ENCODE measurements at regions not wholly inside any gene's neighbourhood (a gene's known extent, or its start where the extent isn't known, plus 50 kb on each side); places are given as distances from the start of the nearest gene placed in this dataset.
"Not testable (repeated sequence)": the region's sequence is repeated elsewhere in the genome, so short reads cannot be mapped to it uniquely, and the experiment has no call there.

DNA sequence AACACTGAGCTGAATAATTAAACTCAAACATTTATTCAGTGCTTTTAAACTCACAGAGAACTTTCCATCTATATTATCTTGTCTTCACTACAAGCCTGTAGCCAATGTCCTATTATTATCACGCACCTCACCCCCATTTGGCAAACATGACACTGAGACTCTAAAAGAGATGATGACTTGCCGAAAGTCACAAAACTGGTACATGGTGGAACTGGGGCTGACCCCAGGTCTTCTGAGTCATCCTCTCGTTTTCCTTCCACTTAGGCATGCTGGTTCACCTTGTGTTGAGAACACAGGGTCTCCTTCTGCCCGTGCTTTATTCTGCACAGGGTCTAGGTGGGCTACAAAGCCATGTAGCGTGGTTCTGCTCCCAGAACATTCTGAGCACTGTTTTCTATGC is 230.0 kb upstream of the MGAT5 start:
- DNase-seq (ENCODE audit: low spot score): no peak
- H3K27ac ChIP-seq: no peak overlapping the region
- TF ChIP-seq, protein P1, sequence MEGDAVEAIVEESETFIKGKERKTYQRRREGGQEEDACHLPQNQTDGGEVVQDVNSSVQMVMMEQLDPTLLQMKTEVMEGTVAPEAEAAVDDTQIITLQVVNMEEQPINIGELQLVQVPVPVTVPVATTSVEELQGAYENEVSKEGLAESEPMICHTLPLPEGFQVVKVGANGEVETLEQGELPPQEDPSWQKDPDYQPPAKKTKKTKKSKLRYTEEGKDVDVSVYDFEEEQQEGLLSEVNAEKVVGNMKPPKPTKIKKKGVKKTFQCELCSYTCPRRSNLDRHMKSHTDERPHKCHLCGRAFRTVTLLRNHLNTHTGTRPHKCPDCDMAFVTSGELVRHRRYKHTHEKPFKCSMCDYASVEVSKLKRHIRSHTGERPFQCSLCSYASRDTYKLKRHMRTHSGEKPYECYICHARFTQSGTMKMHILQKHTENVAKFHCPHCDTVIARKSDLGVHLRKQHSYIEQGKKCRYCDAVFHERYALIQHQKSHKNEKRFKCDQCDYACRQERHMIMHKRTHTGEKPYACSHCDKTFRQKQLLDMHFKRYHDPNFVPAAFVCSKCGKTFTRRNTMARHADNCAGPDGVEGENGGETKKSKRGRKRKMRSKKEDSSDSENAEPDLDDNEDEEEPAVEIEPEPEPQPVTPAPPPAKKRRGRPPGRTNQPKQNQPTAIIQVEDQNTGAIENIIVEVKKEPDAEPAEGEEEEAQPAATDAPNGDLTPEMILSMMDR (IDR thresholded peaks at IDR 0.05): no peak
- H3K4me3 ChIP-seq: no peak overlapping the region

- DNase-seq (ENCODE audit: low spot score): no peak
- Histone ChIP-seq H3K4me3 (peak overlapping the region; percentile 61), H3K27ac (no peak overlapping the region)
- TF ChIP-seq, protein P1 (IDR thresholded peaks at IDR 0.05): no peak
Measured at GRCh38 chr2:134027980-134028379, 225.9 kb upstream of the MGAT5 start.

DNA sequence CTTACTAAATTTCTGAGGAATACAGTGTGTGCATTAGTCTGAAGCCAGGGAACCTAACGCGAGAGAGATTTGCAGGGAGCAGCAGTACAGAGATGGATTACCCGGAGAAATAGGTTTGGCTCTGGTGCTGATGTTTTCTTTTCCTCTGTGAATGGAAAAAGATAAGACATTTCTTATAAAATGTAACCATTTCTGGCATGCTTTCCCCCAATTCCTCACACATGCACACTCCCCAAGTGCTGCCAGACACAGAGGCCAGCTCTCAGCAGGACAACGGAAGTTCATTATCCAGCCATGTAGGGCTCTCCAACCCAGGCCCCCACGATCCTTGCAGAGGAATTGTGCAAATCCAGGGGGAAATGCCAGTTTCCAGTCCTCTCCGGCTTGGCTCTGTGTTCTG is 224.5 kb upstream of the MGAT5 start:
- Histone ChIP-seq H3K4me3 (no peak overlapping the region), H3K27ac (no peak overlapping the region)
- TF ChIP-seq, protein P1 (IDR thresholded peaks at IDR 0.05): no peak
- no peak for DNase-seq (ENCODE audit: low spot score)

DNA sequence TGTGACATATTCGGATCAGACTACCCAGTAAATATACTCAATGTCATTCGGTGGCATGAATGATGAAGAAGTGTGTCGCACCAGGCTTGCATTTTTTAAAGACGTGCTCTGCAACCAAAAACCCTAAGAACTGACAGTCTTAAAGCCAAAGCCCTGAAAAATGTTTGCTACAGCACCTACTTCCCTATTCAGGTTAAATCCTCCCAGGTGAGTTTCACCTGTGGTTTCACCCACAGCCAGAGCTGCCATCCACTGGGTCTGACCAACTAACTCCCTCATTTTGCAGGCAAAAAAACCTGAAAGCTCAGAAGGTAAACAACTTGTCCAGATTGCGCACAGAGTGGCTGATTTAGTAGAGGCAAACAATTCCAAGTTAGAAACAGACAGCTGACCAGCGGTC is 222.3 kb upstream of the MGAT5 start:
- TF ChIP-seq, protein P1 (IDR thresholded peaks at IDR 0.05): no peak
- Histone ChIP-seq H3K4me3 (no peak overlapping the region), H3K27ac (no peak overlapping the region)
- DNase-seq (ENCODE audit: low spot score): no peak

DNA sequence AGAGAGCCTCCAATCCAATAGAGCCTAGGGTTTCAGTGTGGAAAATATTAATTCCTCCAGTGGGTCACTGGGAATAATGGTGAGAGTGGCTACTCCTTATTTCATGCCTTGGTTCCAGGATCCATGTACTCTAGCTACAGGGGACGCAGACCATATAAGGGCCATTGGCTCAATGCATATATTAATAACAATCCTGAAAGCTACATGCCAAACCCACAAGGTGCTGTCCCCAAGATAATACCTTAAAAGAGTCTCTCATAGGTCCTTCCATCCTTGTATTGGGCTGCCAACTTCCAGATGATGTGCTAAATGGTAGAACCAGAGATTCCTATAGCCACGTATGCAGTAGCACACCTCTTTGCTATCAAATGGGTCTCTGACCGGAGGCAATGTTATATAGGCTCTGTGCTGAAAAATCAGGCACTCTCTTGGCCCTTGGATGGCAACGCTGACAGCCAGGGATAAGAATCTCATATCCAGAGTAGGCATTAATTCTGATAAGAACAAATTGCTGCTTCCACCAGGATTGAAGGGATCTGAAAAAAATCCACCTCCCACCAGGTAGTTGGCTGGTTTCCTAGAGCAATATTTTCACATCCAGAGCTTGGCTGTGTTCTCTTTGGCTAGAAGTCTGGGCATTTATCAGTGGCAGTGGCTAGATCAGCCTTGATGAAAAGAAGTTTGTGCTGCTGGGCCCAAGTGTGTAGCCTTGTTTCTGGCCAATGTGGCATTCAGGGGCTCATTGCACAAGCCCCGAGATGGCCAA is 218.1 kb upstream of the MGAT5 start:
- Histone ChIP-seq H3K4me3 (no peak overlapping the region), H3K27ac (no peak overlapping the region)
- DNase-seq (ENCODE audit: low spot score): no peak
- TF ChIP-seq, protein P1 (IDR thresholded peaks at IDR 0.05): no peak

DNA sequence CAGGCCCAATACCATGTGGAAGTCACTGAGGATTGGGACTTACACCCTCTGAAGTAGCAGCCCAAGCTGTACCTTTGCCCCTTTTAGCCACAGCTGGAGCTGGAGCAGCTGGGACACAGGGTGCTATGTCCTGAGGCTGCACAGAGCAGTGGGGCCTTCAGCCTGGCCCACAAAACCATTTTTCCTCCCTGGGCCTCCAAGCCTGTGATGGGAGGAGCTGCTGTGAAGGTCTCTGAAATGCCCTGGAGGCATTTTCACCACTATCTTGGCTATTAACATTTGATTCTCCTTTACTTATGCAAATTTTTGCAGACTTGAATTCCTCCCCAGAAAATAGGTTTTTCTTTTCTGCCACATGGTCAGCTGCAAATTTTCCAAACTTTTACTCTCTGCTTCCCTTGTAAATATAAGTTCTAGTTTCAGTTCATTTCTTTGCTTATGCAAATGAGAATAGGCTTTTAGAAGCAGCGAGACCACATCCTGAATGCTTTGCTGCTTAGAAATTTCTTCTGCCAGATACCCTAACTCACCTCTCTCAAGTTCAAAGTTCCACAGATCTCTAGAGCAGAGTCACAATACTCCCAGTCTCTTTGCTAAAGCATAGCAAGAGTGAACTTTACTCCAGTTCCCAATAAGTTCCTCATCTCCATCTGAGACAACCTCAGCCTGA is 213.8 kb upstream of the MGAT5 start:
- TF ChIP-seq, protein P1 (IDR thresholded peaks at IDR 0.05): no peak
- H3K27ac ChIP-seq: no peak overlapping the region

DNA sequence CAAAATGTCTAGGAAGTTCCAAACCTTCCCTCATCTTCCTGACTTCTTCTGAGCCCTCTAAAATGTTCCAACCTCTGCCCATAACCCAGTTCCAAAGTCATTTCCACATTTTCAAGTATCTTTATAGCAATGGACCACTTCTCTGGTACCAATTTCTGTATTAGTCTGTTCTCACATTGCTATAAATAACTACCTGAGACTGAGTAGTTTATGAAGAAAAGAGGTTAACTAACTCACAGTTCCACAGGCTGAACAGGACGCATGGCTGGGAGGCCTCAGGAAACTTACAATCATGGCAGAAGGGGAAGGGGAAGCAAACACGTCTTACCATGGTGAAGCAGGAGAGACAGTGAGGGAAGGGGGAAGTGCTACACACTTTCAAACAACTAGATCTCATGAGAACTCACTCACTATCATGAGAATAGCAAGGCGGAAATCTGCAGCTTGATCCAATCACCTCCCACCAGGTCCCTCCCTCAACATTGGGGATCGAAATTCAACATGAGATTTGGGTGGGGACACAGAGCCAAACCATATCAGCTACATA is 213.2 kb upstream of the MGAT5 start:
- not testable (repeated sequence) for H3K27ac ChIP-seq; DNase-seq (ENCODE audit: low spot score); H3K4me3 ChIP-seq

More for the DNA sequence above, 213.8 kb upstream of the MGAT5 start:
- DNase-seq (ENCODE audit: low spot score): no peak
- no peak overlapping the region for H3K4me3 ChIP-seq

Measured in coronary artery (tissue), 2 donors.